GM23338 (cell line): ENCODE measurements at regions not wholly inside any gene's neighbourhood (a gene's known extent, or its start where the extent isn't known, plus 50 kb on each side); places are given as distances from the start of the nearest gene placed in this dataset.

Source experiments
- ATAC-seq: fragments of 200-7000 bp; cut with Tn5 transposase; 3 replicates; pipeline ENCODE4 v1.9.1; 2020
- DNase-seq: peaks from one replicate; pipeline ENCODE4 v3.0.0-alpha.2; 2015; ENCODE audit warnings: low spot score
- H2AFZ ChIP-seq: fragments of 200-600 bp; sonication (generic); 2 replicates; pipeline ENCODE4 v1.8.0; 2016; ENCODE audit warnings: antibody characterized with exemption, mild to moderate bottlenecking, moderate library complexity
- H3F3A ChIP-seq: fragments of 200-600 bp; sonication (generic); replicated peaks from 2 replicates; pipeline ENCODE4 v1.8.0; 2017; ENCODE audit warnings: antibody characterized with exemption, mixed run types, low read depth
- H3K27ac ChIP-seq: fragments of 200-600 bp; sonication (generic); 2 replicates; pipeline ENCODE4 v1.6.1; 2016; ENCODE audit warnings: low read depth
- H3K27me3 ChIP-seq: fragments of 200-600 bp; sonication (generic); 2 replicates; pipeline ENCODE4 v1.8.0; 2016; ENCODE audit warnings: mild to moderate bottlenecking, mixed run types, moderate library complexity; ENCODE audit not compliant: insufficient read depth
- H3K36me3 ChIP-seq: fragments of 200-600 bp; sonication (generic); 2 replicates; pipeline ENCODE4 v1.8.0; 2016; ENCODE audit warnings: mild to moderate bottlenecking; ENCODE audit not compliant: insufficient read depth
- H3K4me1 ChIP-seq: fragments of 200-600 bp; sonication (generic); 2 replicates; pipeline ENCODE4 v1.8.0; 2016; ENCODE audit warnings: mild to moderate bottlenecking, moderate library complexity; ENCODE audit not compliant: insufficient read depth
- H3K4me2 ChIP-seq: fragments of 200-600 bp; sonication (generic); 2 replicates; pipeline ENCODE4 v1.7.1; 2017; ENCODE audit warnings: mixed run types
- H3K4me3 ChIP-seq: fragments of 200-600 bp; sonication (generic); 2 replicates; pipeline ENCODE4 v1.6.1; 2016; ENCODE audit warnings: mixed run types
- H3K79me2 ChIP-seq: fragments of 200-600 bp; sonication (generic); replicated peaks from 2 replicates; pipeline ENCODE4 v1.8.0; 2017; ENCODE audit warnings: mild to moderate bottlenecking; ENCODE audit not compliant: insufficient read depth
- H3K9me2 ChIP-seq: fragments of 200-600 bp; sonication (generic); 2 replicates; pipeline ENCODE4 v1.8.0; 2017; ENCODE audit not compliant: insufficient read depth
- H4K20me1 ChIP-seq: fragments of 200-600 bp; sonication (generic); replicated peaks from 2 replicates; pipeline ENCODE4 v1.8.0; 2017; ENCODE audit warnings: mild to moderate bottlenecking; ENCODE audit not compliant: insufficient read depth
- H3K27ac Mint-ChIP-seq: 2 replicates; pipeline ENCODE4 v1.8.0; 2020; ENCODE audit warnings: inconsistent platforms, mild to moderate bottlenecking, moderate library complexity, mixed read lengths
- H3K27me3 Mint-ChIP-seq: 3 replicates; pipeline ENCODE4 v1.8.0; 2022; ENCODE audit warnings: low read depth, mild to moderate bottlenecking, moderate library complexity, mixed read lengths, inconsistent platforms; ENCODE audit not compliant: insufficient read depth, poor library complexity
- H3K36me3 Mint-ChIP-seq: 3 replicates; pipeline ENCODE4 v1.8.0; 2021; ENCODE audit warnings: low read depth, mild to moderate bottlenecking, inconsistent platforms, moderate library complexity, mixed read lengths
- H3K4me1 Mint-ChIP-seq: 3 replicates; pipeline ENCODE4 v1.8.0; 2020; ENCODE audit warnings: mild to moderate bottlenecking, inconsistent platforms, mixed read lengths
- H3K4me3 Mint-ChIP-seq: 3 replicates; pipeline ENCODE4 v1.8.0; 2021; ENCODE audit warnings: moderate library complexity, mild to moderate bottlenecking, inconsistent platforms, mixed read lengths
- H3K9me3 Mint-ChIP-seq: 3 replicates; pipeline ENCODE4 v1.8.0; 2020; ENCODE audit warnings: moderate library complexity, mild to moderate bottlenecking, inconsistent platforms, mixed read lengths
- CREB1 ChIP-seq: fragments of 250-450 bp; sonication (Bioruptor Pico); IDR thresholded peaks from 2 replicates; pipeline ENCODE4 v1.5.0; 2020; ENCODE audit warnings: low read depth, mild to moderate bottlenecking, moderate library complexity
- EZH2 ChIP-seq: fragments of 200-600 bp; sonication (generic); IDR thresholded peaks from one replicate; pipeline ENCODE4 v1.8.0; 2017; ENCODE audit warnings: antibody characterized with exemption, mild to moderate bottlenecking, low read depth; ENCODE audit not compliant: unreplicated experiment
- EZH2phosphoT487 ChIP-seq: fragments of 200-600 bp; sonication (generic); IDR thresholded peaks from one replicate; pipeline ENCODE4 v1.8.1; 2018; ENCODE audit warnings: antibody characterized with exemption; ENCODE audit not compliant: unreplicated experiment
- JUNB ChIP-seq: IDR thresholded peaks from one replicate; pipeline ENCODE4 v1.6.1; 2016; ENCODE audit warnings: antibody characterized with exemption; ENCODE audit not compliant: unreplicated experiment
- NANOG ChIP-seq: IDR thresholded peaks from 2 replicates; pipeline ENCODE4 v1.6.1; 2016; ENCODE audit warnings: antibody characterized with exemption, borderline replicate concordance
- STAT1 ChIP-seq: IDR thresholded peaks from one replicate; pipeline ENCODE4 v1.6.1; 2016; ENCODE audit warnings: antibody characterized with exemption; ENCODE audit not compliant: unreplicated experiment
- ZNF114 ChIP-seq: fragments of 250-450 bp; sonication (Bioruptor Pico); IDR thresholded peaks from 2 replicates; pipeline ENCODE4 v1.5.0; 2020; ENCODE audit warnings: mild to moderate bottlenecking, moderate library complexity
- ZNF331 ChIP-seq: fragments of 250-450 bp; sonication (Bioruptor Pico); IDR thresholded peaks from 2 replicates; pipeline ENCODE4 v1.5.0; 2020; ENCODE audit warnings: low read depth, mild to moderate bottlenecking, moderate library complexity
- TF ChIP-seq, protein P1 (sequence below), 2 experiments: fragments of 200-600 bp in 1 of 2; sonication (generic) in 1 of 2; conservative IDR thresholded peaks; 2 replicates each; pipeline versions ENCODE4 v1.5.1 to v1.6.1; 2016 to 2017; ENCODE audit warnings: antibody characterized with exemption in 2 of 2, low read depth in 2 of 2, mild to moderate bottlenecking in 2 of 2, moderate library complexity in 1 of 2
- TF ChIP-seq, protein P2 (sequence below): IDR thresholded peaks from 2 replicates; pipeline ENCODE4 v1.6.1; 2016; ENCODE audit warnings: antibody characterized with exemption
- TF ChIP-seq, protein P3 (sequence below): IDR thresholded peaks from one replicate; pipeline ENCODE4 v1.6.1; 2018; ENCODE audit warnings: antibody characterized with exemption; ENCODE audit not compliant: unreplicated experiment
- TF ChIP-seq, protein P4 (sequence below): fragments of 250-450 bp; sonication (Bioruptor Pico); IDR thresholded peaks from 2 replicates; pipeline ENCODE4 v1.5.0; 2020; ENCODE audit warnings: mild to moderate bottlenecking, moderate library complexity

DNA sequence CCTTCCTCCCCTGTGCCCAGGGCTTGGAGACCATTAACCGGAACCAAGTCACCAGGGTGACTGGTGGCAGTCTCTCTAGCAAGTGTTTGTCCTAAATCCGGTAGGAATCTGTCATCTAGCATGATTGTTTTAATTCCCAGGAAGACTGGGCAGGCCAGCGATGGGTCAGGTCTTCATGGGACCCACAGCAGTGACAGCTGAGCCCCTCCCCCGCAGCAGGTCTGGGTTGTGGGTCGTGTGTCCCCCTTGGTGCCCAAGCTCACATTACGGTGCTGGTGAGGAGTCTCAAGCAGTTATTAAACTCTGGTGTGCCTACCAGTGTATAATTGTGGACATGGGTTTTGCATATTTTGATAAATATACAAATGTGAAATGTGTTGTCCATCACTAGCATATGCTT, 466.5 kb downstream of the MATN1 start:
- H3K36me3 ChIP-seq, result no peaks in the 10 kb centered on the region
- DNase-seq (no peak), ATAC-seq (no peak)
- Mint-ChIP-seq H3K9me3 (no peaks in the 10 kb centered on the region; the same call in 2 of the 3 replicates), H3K4me3 (no peak overlapping the region), H3K27me3 (peaks cover 2% of the 10 kb centered on the region), H3K36me3 (no peaks in the 10 kb centered on the region), H3K4me1 (peaks cover 11% of the 10 kb centered on the region; the same call in 2 of the 3 replicates), H3K27ac (no peak overlapping the region)
- H3K27ac ChIP-seq, result no peak overlapping the region
- no peaks in the 10 kb centered on the region for H3K79me2 ChIP-seq
- H3K4me1 ChIP-seq, result 0 out of 2 replicates have a peak, but pooled peaks cover 4% of the 10 kb centered on the region
- no peak for TF ChIP-seq ZNF114
- no peak for TF ChIP-seq JUNB
- TF ChIP-seq NANOG, result no peak
- no peak for TF ChIP-seq CREB1
- no peak for TF ChIP-seq ZNF331 (CRISPR knock-in tag)
- TF ChIP-seq EZH2, result no peak
- TF ChIP-seq, protein P1, sequence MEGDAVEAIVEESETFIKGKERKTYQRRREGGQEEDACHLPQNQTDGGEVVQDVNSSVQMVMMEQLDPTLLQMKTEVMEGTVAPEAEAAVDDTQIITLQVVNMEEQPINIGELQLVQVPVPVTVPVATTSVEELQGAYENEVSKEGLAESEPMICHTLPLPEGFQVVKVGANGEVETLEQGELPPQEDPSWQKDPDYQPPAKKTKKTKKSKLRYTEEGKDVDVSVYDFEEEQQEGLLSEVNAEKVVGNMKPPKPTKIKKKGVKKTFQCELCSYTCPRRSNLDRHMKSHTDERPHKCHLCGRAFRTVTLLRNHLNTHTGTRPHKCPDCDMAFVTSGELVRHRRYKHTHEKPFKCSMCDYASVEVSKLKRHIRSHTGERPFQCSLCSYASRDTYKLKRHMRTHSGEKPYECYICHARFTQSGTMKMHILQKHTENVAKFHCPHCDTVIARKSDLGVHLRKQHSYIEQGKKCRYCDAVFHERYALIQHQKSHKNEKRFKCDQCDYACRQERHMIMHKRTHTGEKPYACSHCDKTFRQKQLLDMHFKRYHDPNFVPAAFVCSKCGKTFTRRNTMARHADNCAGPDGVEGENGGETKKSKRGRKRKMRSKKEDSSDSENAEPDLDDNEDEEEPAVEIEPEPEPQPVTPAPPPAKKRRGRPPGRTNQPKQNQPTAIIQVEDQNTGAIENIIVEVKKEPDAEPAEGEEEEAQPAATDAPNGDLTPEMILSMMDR (conservative IDR thresholded peaks at IDR 0.05; ENCODE audit: low read depth in 2 of 2), result no peak
- TF ChIP-seq EZH2phosphoT487, result no peak
- TF ChIP-seq, protein P2, sequence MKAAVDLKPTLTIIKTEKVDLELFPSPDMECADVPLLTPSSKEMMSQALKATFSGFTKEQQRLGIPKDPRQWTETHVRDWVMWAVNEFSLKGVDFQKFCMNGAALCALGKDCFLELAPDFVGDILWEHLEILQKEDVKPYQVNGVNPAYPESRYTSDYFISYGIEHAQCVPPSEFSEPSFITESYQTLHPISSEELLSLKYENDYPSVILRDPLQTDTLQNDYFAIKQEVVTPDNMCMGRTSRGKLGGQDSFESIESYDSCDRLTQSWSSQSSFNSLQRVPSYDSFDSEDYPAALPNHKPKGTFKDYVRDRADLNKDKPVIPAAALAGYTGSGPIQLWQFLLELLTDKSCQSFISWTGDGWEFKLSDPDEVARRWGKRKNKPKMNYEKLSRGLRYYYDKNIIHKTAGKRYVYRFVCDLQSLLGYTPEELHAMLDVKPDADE, result no peak
- TF ChIP-seq, protein P3, sequence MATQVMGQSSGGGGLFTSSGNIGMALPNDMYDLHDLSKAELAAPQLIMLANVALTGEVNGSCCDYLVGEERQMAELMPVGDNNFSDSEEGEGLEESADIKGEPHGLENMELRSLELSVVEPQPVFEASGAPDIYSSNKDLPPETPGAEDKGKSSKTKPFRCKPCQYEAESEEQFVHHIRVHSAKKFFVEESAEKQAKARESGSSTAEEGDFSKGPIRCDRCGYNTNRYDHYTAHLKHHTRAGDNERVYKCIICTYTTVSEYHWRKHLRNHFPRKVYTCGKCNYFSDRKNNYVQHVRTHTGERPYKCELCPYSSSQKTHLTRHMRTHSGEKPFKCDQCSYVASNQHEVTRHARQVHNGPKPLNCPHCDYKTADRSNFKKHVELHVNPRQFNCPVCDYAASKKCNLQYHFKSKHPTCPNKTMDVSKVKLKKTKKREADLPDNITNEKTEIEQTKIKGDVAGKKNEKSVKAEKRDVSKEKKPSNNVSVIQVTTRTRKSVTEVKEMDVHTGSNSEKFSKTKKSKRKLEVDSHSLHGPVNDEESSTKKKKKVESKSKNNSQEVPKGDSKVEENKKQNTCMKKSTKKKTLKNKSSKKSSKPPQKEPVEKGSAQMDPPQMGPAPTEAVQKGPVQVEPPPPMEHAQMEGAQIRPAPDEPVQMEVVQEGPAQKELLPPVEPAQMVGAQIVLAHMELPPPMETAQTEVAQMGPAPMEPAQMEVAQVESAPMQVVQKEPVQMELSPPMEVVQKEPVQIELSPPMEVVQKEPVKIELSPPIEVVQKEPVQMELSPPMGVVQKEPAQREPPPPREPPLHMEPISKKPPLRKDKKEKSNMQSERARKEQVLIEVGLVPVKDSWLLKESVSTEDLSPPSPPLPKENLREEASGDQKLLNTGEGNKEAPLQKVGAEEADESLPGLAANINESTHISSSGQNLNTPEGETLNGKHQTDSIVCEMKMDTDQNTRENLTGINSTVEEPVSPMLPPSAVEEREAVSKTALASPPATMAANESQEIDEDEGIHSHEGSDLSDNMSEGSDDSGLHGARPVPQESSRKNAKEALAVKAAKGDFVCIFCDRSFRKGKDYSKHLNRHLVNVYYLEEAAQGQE, result no peak
- no peak for TF ChIP-seq STAT1
- TF ChIP-seq, protein P4, sequence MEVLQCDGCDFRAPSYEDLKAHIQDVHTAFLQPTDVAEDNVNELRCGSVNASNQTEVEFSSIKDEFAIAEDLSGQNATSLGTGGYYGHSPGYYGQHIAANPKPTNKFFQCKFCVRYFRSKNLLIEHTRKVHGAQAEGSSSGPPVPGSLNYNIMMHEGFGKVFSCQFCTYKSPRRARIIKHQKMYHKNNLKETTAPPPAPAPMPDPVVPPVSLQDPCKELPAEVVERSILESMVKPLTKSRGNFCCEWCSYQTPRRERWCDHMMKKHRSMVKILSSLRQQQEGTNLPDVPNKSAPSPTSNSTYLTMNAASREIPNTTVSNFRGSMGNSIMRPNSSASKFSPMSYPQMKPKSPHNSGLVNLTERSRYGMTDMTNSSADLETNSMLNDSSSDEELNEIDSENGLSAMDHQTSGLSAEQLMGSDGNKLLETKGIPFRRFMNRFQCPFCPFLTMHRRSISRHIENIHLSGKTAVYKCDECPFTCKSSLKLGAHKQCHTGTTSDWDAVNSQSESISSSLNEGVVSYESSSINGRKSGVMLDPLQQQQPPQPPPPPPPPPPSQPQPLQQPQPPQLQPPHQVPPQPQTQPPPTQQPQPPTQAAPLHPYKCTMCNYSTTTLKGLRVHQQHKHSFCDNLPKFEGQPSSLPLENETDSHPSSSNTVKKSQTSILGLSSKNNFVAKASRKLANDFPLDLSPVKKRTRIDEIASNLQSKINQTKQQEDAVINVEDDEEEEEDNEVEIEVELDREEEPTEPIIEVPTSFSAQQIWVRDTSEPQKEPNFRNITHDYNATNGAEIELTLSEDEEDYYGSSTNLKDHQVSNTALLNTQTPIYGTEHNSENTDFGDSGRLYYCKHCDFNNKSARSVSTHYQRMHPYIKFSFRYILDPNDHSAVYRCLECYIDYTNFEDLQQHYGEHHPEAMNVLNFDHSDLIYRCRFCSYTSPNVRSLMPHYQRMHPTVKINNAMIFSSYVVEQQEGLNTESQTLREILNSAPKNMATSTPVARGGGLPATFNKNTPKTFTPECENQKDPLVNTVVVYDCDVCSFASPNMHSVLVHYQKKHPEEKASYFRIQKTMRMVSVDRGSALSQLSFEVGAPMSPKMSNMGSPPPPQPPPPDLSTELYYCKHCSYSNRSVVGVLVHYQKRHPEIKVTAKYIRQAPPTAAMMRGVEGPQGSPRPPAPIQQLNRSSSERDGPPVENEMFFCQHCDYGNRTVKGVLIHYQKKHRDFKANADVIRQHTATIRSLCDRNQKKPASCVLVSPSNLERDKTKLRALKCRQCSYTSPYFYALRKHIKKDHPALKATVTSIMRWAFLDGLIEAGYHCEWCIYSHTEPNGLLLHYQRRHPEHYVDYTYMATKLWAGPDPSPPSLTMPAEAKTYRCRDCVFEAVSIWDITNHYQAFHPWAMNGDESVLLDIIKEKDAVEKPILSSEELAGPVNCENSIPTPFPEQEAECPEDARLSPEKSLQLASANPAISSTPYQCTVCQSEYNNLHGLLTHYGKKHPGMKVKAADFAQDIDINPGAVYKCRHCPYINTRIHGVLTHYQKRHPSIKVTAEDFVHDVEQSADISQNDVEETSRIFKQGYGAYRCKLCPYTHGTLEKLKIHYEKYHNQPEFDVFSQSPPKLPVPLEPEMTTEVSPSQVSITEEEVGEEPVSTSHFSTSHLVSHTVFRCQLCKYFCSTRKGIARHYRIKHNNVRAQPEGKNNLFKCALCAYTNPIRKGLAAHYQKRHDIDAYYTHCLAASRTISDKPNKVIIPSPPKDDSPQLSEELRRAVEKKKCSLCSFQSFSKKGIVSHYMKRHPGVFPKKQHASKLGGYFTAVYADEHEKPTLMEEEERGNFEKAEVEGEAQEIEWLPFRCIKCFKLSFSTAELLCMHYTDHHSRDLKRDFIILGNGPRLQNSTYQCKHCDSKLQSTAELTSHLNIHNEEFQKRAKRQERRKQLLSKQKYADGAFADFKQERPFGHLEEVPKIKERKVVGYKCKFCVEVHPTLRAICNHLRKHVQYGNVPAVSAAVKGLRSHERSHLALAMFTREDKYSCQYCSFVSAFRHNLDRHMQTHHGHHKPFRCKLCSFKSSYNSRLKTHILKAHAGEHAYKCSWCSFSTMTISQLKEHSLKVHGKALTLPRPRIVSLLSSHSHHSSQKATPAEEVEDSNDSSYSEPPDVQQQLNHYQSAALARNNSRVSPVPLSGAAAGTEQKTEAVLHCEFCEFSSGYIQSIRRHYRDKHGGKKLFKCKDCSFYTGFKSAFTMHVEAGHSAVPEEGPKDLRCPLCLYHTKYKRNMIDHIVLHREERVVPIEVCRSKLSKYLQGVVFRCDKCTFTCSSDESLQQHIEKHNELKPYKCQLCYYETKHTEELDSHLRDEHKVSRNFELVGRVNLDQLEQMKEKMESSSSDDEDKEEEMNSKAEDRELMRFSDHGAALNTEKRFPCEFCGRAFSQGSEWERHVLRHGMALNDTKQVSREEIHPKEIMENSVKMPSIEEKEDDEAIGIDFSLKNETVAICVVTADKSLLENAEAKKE (CRISPR knock-in tag), result no peak
- H3F3A ChIP-seq, result no peaks in the 10 kb centered on the region
- no peaks in the 10 kb centered on the region for H3K9me2 ChIP-seq
- no peak overlapping the region for H3K4me3 ChIP-seq
- no peak overlapping the region for H2AFZ ChIP-seq
- H3K27me3 ChIP-seq, result no peaks in the 10 kb centered on the region
- H4K20me1 ChIP-seq, result no peaks in the 10 kb centered on the region
- no peak overlapping the region for H3K4me2 ChIP-seq
